Adrenal gland (tissue), 5 donors: ENCODE measurements at regions not wholly inside any gene's neighbourhood (a gene's known extent, or its start where the extent isn't known, plus 50 kb on each side); places are given as distances from the start of the nearest gene placed in this dataset.

Experiments used
- POLR2A ChIP-seq, 2 donors: fragments of 450-650 bp; IDR thresholded peaks; one replicate each; pipeline ENCODE4 v1.6.1; 2017; ENCODE audit warnings: antibody characterized with exemption in 2 of 2, mild to moderate bottlenecking in 2 of 2, moderate library complexity in 1 of 2
- TF ChIP-seq, protein P1 (sequence below), 6 experiments: fragments of 450-650 bp in 4 of 6; fragments of 200-600 bp in 2 of 6; sonication (generic) in 1 of 6; IDR thresholded peaks; 1 replicate in 5 of 6; 2 replicates in 1 of 6; pipeline versions ENCODE4 v1.5.1 to v1.8.0; 2016 to 2021; ENCODE audit warnings: antibody characterized with exemption in 6 of 6, mild to moderate bottlenecking in 2 of 6, moderate library complexity in 1 of 6
- donor health status: DM: no; HTN: no; CAD: no.

DNA sequence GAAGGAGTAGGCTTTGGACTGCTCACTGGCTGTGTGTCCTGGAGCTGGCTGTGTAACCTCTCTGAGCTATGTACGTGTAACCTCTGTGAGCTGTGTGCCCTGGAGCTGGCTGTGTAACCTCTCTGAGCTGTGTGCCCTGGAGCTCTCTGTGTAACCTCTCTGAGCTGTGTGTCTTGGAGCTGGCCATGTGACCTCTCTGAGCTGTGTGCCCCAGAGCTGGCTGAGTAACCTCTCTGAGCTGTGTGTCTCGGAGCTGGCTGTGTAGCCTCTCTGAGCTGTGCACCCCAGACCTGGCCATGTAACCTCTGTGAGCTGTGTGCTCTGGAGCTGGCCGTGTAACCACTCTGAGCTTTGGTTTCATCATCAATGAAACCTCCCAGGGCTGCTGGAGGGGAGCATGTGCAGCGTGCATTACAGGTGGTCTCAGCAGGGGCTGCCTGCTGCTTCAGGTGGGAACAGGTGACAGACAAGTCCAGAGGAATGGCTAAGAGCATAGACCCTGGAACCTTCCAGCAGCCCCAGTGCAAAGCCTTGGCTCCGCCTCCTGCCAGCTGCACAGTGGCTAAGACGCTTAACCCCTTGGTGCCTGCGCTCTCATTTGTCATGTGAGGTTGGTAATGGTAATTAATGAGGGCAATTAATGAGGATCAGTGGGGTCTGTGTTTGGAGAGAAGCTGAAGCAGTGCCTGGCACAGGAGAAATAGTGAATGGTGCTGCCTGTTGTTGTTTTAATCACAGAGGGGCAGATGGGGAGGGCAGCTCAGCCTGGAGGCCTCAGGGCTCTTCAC lies 86.7 kb downstream of the KATNIP start:
- no peak for TF ChIP-seq POLR2A (IDR thresholded peaks at IDR 0.05)
- TF ChIP-seq, protein P1, sequence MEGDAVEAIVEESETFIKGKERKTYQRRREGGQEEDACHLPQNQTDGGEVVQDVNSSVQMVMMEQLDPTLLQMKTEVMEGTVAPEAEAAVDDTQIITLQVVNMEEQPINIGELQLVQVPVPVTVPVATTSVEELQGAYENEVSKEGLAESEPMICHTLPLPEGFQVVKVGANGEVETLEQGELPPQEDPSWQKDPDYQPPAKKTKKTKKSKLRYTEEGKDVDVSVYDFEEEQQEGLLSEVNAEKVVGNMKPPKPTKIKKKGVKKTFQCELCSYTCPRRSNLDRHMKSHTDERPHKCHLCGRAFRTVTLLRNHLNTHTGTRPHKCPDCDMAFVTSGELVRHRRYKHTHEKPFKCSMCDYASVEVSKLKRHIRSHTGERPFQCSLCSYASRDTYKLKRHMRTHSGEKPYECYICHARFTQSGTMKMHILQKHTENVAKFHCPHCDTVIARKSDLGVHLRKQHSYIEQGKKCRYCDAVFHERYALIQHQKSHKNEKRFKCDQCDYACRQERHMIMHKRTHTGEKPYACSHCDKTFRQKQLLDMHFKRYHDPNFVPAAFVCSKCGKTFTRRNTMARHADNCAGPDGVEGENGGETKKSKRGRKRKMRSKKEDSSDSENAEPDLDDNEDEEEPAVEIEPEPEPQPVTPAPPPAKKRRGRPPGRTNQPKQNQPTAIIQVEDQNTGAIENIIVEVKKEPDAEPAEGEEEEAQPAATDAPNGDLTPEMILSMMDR (IDR thresholded peaks at IDR 0.05), result no peak
